Medulla oblongata (tissue), 1 donor: ENCODE measurements at regions not wholly inside any gene's neighbourhood (a gene's known extent, or its start where the extent isn't known, plus 50 kb on each side); places are given as distances from the start of the nearest gene placed in this dataset.

ENCODE experiments used
- DNase-seq: peaks from one replicate; pipeline ENCODE4 v3.0.0-alpha.2; 2015; ENCODE audit errors: extremely low spot score

- no peak for DNase-seq
These were observed 113.4 kb downstream of the SPTSSA start for GRCh38 chr14:34348592-34348991.

DNA sequence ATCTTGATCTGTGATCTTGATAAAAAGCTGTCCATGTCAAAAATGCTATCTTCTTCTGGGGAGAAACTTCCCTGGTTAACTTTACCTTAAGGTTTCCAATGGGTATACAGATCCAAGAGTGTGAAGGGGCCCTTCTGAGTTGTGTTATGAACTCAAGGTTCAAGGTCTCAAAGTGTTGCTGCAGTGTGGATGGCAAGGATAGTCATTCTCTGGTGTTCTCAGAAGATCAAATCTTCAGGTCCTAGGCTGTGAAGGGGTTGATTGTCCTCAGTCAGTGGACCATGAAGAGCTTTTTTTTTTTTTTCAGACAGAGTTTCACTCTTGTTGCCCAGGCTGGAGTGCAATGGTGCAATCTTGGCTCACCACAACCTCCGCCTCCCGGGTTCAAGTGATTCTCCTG, 114.4 kb downstream of the SPTSSA start:
- no peak for DNase-seq

DNA sequence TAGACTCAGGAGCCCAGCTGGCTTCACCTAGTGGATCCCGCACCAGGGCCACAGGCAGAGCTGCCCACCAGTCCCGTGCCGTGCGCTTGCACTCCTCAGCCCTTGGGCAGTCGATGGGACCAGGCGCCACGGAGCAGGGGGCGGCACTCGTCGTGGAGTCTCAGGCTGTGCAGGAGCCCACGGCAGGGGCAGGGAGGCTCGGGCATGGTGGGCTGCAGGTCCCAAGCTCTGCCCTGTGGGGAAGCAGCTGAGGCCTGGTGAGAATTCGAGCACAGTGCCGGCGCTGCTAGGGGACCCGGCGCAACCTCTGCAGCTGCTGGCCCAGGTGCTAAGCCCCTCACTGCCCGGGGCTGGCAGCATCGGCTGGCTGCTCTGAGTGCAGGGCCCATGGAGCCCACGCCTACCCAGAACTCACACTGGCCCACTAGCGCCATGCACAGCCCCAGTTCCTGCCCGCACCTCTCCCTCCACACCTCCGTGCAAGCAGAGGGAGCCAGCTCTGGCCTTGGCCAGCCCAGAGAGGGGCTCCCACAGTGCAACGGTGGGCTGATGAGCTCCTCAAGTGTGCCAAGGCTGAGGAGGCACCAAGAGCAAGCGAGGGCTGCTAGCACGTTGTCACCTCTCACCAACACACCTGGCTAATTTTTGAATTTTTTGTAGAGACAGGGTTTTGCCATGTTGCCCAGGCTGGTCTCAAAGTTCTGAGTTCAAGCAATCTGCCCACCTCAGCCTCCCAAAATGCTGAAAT, 116.1 kb downstream of the SPTSSA start:
- DNase-seq, result no peak

GRCh38 chr14:34344318-34344717, 117.7 kb downstream of the SPTSSA start:
- DNase-seq, result no peak

DNA sequence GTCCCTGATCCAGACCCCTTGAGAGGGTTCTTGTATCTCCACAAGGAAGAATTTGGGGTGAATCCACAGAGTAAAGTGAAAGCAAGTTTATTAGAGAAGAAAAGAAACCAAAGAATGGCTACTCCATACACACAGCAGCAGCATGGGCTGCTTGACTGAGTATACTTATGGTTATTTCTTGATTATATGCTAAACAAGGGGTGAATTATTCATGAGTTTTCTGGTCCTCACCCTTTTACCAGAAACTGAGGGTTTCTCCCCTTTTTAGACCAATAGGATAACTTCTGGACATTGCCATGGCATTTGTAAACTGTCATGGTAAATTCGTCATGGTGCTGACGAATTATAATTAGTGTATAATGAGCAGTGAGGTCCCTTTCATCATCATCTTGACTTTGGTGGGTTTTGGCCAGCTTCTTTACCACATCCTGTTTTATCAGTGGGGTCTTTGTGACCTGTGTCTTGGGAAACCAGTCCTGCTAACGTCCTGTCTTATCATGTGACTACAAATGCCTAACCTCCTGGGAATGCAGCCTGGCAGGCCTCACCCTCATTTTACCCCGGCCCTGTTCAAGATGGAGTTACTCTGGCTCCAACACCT, 121.9 kb downstream of the SPTSSA start:
- DNase-seq, result no peak

- DNase-seq, result no peak
These were observed 124.0 kb downstream of the SPTSSA start for GRCh38 chr14:34338056-34338455.

- no peak for DNase-seq
These were observed 125.5 kb downstream of the SPTSSA start for GRCh38 chr14:34336501-34336900.

GRCh38 chr14:34335968-34336367, 126.1 kb downstream of the SPTSSA start:
- DNase-seq, result no peak

DNA sequence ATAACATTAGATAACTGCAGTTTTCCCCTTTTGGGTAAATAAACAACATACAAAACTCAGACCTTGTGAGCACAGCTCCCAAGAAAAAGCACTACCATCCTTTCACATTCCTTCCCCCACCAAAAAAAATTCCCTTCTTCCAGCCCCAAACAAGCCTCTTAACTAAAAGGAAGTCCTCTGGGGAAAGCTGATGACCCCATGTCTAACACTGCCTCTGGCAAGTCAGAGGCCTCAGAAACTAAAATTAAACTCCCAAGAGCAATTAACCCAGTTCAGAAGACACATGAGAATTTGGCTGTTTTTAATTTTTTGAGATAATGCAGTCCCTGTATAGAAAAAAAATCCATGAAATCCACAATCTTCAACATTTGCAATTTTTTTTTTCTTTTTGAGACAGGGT, 127.7 kb downstream of the SPTSSA start:
- no peak for DNase-seq

DNA sequence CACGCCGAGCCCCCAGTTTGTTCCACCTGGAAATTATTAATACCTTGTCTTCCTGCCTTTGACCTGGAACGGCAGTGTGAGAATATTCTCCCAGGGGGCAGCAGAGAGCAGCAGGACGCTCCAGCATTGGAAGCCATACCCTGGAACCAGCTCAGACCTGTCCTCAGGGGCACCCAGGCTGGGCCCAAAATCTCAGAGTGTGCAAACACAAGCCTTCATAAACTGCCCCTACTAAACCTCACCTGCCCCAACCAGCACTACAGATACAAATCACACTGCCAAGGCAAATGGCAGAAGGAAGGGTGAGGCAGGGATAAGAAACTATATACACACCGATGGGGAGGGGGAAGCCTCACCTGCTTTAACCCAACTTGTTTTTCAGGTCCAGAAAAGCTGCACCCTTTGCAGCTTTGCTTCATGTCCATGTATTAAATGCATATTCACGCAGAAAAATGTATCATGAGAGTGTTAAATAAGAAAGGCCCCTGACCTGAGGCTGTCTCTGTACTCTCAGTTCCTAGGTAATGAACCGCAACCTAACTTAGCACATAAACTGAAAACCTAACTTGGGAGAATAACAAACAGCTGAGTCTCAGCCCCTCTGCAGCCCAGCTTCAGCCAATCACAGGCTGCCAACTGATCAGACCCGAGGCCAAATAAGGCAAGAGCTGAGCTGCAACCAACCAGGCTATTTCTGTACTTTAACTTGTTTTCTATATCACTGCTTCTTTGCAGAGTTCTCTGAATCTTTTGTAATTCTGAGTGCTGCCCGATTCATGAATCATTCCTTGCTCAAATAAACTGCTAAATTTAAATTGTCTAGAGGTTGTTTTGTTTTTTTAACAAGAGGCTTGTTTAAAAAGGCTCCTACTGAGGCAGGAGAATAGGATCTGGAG, 130.1 kb downstream of the SPTSSA start:
- peak; percentile 66 for DNase-seq

GRCh38 chr14:34330846-34331245, 131.2 kb downstream of the SPTSSA start:
- no peak for DNase-seq

DNA sequence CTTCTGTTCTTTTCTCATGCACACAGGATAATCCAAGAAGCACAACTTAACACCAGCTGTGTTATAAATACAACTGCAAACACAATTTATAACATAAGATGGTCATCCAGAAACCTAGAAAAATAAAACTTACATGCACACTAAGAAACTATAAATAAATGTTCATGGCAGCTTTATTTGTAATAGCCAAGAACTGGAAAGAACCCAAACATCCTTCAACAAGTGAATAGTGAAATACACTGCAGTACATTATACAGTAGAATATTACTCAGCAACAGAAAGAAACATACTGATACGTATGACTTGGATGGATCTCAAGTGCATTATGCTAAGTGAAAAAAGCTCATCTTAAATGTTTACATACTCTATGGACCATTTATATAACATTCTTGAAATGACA, 132.7 kb downstream of the SPTSSA start:
- no peak for DNase-seq

GRCh38 chr14:34328178-34328577, 133.9 kb downstream of the SPTSSA start:
- DNase-seq, result no peak

GRCh38 chr14:34325493-34325892, 136.5 kb downstream of the SPTSSA start:
- no peak for DNase-seq

GRCh38 chr14:34324363-34324795, 137.7 kb downstream of the SPTSSA start:
- peak; percentile 63 for DNase-seq

GRCh38 chr14:34322940-34323418, 139.1 kb downstream of the SPTSSA start:
- peak; percentile 74 for DNase-seq

GRCh38 chr14:34319140-34319539, 142.9 kb downstream of the SPTSSA start:
- DNase-seq, result no peak

DNA sequence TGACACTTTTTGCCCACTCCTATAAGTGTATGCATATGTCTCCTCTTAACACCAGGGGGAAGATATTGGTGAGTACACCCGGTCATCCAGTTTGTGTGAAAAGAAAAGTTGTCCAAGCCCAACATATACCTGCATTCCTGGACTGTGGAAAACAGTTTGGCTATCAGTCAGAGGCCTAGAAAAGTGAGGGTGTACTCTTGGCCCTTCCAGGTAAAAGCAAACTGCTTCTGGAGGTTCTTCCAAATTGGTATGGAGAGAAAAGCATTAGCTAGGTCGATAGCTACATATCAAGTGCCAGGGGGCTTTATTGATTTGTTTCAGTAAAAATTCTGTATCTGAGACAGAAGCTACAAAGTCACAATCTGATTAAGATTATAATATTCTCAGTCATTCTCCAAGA, 144.0 kb downstream of the SPTSSA start:
- DNase-seq, result no peak

DNA sequence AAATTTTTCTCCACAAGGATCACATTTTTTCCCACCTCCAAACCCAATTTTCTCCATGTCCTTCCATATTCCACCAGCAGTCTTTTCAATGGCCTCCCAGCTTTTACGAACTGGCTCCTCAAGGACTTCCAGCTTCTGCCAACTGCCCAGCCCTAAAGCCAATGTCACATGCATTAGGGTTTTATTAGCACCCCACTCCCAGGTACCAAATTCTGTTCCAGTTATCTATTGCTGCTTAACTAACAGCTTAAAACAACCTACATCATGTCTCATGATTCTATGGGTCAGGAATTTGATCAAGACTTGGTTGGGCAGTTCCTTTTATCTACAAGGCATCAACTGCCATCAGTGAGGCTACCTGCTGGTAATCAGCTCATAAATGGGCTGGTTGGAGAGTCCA, 151.3 kb downstream of the SPTSSA start:
- DNase-seq, result no peak

GRCh38 chr14:34303811-34304210, 158.2 kb downstream of the SPTSSA start:
- no peak for DNase-seq

GRCh38 chr14:34302654-34303053, 159.4 kb downstream of the SPTSSA start:
- DNase-seq, result peak; percentile 8
